ENCODE measurements at regions not wholly inside any gene's neighbourhood (a gene's known extent, or its start where the extent isn't known, plus 50 kb on each side); places are given as distances from the start of the nearest gene placed in this dataset.

GRCh38 chr1:59026472-59026948 is 242.7 kb upstream of the JUN start:
- Histone ChIP-seq H3K27ac (peak overlapping the region; percentile 36), H3K4me1 (peaks cover 14% of the 10 kb centered on the region), H3K9me3 (no peaks in the 10 kb centered on the region), H3K27me3 (no peaks in the 10 kb centered on the region), H3K36me3 (no peaks in the 10 kb centered on the region), H3K4me3 (no peak overlapping the region)
- DNase-seq (ENCODE audit: extremely low spot score in 2 of 2): no peak
- intact Hi-C loops (cut with DNase I): no loop called here
- TF ChIP-seq CTCF (IDR thresholded peaks at IDR 0.05) (no peak), POLR2AphosphoS5 (IDR thresholded peaks at IDR 0.05; ENCODE audit: insufficient read depth in 1 of 2, low read depth in 1 of 2) (no peak), POLR2A (IDR thresholded peaks at IDR 0.05) (no peak)

DNA sequence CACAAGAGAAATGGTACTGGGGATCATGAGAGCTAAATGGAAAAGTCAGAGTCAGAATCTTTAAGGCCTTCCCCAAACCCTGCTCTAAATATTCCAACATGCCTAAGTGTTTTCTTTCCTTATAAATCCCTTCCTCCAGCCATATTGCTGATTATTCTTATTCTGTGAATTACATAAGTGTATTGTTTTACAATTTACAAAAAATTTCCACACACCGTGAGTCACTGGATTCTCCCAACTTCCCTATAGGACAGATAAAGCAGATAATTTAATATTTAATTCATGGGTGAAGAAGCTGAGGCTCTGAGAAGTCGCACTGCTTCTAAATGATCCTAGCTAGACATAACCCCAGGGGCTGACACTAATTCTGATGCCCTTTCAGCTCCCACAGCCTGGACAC is 243.3 kb upstream of the JUN start:
- Histone ChIP-seq H3K27ac (peak overlapping the region; percentile 36), H3K27me3 (no peaks in the 10 kb centered on the region), H3K9me3 (no peaks in the 10 kb centered on the region), H3K36me3 (no peaks in the 10 kb centered on the region), H3K4me3 (no peak overlapping the region), H3K4me1 (peaks cover 12% of the 10 kb centered on the region)
- DNase-seq (ENCODE audit: extremely low spot score in 2 of 2): no peak
- TF ChIP-seq CTCF (IDR thresholded peaks at IDR 0.05) (no peak), POLR2A (IDR thresholded peaks at IDR 0.05) (no peak), POLR2AphosphoS5 (IDR thresholded peaks at IDR 0.05; ENCODE audit: insufficient read depth in 1 of 2, low read depth in 1 of 2) (no peak)
- intact Hi-C loops (cut with DNase I): no loop called here

DNA sequence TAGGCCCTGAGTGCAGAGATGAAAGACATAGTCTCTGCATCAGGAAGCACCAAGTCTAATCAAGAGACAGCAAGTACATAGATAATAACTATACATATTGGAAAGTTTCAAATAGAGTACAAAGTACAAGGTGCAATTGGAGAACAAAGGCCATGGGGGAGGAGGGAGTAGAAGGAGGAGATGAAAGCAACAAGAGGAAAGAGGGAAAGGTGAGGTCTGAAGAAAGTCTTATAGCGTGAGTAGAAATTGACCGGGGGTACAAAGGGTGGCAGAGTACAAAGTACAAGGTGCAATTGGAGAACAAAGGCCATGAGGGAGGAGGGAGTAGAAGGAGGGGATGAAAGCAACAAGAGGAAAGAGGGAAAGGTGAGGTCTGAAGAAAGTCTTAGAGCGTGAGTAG is 244.2 kb upstream of the JUN start:
- no peaks in the 10 kb centered on the region for H3K9me3 ChIP-seq
- H3K36me3 ChIP-seq: no peaks in the 10 kb centered on the region
- H3K27ac ChIP-seq: no peak overlapping the region
- H3K4me3 ChIP-seq: no peak overlapping the region
- DNase-seq (ENCODE audit: extremely low spot score in 2 of 2): no peak
- intact Hi-C loops (cut with DNase I): no loop called here
- TF ChIP-seq POLR2A (IDR thresholded peaks at IDR 0.05) (no peak), CTCF (IDR thresholded peaks at IDR 0.05) (no peak), POLR2AphosphoS5 (IDR thresholded peaks at IDR 0.05; ENCODE audit: insufficient read depth in 1 of 2, low read depth in 1 of 2) (no peak)
- H3K27me3 ChIP-seq: no peaks in the 10 kb centered on the region
- peaks cover 12% of the 10 kb centered on the region for H3K4me1 ChIP-seq

- TF ChIP-seq POLR2AphosphoS5 (IDR thresholded peaks at IDR 0.05; ENCODE audit: insufficient read depth in 1 of 2, low read depth in 1 of 2) (peak in 1 of 2 donors; percentile 34), CTCF (IDR thresholded peaks at IDR 0.05) (no peak)
- H3K9me3 ChIP-seq: no peaks in the 10 kb centered on the region
- H3K36me3 ChIP-seq: no peaks in the 10 kb centered on the region
- intact Hi-C loops (cut with DNase I): no loop called here
- no peak overlapping the region for H3K27ac ChIP-seq
- DNase-seq (ENCODE audit: extremely low spot score in 2 of 2): no peak
- no peaks in the 10 kb centered on the region for H3K27me3 ChIP-seq
- H3K4me1 ChIP-seq: peaks cover 12% of the 10 kb centered on the region
- H3K4me3 ChIP-seq: no peak overlapping the region
These were observed 245.7 kb upstream of the JUN start for GRCh38 chr1:59029411-59030167.

GRCh38 chr1:59032228-59032627 is 248.4 kb upstream of the JUN start:
- TF ChIP-seq CTCF (IDR thresholded peaks at IDR 0.05) (no peak), POLR2A (IDR thresholded peaks at IDR 0.05) (no peak), POLR2AphosphoS5 (IDR thresholded peaks at IDR 0.05; ENCODE audit: insufficient read depth in 1 of 2, low read depth in 1 of 2) (no peak)
- H3K9me3 ChIP-seq: no peaks in the 10 kb centered on the region
- H3K27me3 ChIP-seq: no peaks in the 10 kb centered on the region
- H3K27ac ChIP-seq: no peak overlapping the region
- no peaks in the 10 kb centered on the region for H3K36me3 ChIP-seq
- no peak for DNase-seq (ENCODE audit: extremely low spot score in 2 of 2)
- H3K4me3 ChIP-seq: no peak overlapping the region
- intact Hi-C loops (cut with DNase I): no loop called here
- H3K4me1 ChIP-seq: peaks cover 1% of the 10 kb centered on the region
